HG03432 (cell line): ENCODE measurements at regions not wholly inside any gene's neighbourhood (a gene's known extent, or its start where the extent isn't known, plus 50 kb on each side); places are given as distances from the start of the nearest gene placed in this dataset.
"Not testable (repeated sequence)": the region's sequence is repeated elsewhere in the genome, so short reads cannot be mapped to it uniquely, and the experiment has no call there.

Source experiments
- ATAC-seq: cut with Tn5 transposase; IDR thresholded peaks from one replicate; pipeline ENCODE4 v1.9.1; 2021; ENCODE audit warnings: mild to moderate bottlenecking, moderate library complexity; ENCODE audit not compliant: unreplicated experiment

DNA sequence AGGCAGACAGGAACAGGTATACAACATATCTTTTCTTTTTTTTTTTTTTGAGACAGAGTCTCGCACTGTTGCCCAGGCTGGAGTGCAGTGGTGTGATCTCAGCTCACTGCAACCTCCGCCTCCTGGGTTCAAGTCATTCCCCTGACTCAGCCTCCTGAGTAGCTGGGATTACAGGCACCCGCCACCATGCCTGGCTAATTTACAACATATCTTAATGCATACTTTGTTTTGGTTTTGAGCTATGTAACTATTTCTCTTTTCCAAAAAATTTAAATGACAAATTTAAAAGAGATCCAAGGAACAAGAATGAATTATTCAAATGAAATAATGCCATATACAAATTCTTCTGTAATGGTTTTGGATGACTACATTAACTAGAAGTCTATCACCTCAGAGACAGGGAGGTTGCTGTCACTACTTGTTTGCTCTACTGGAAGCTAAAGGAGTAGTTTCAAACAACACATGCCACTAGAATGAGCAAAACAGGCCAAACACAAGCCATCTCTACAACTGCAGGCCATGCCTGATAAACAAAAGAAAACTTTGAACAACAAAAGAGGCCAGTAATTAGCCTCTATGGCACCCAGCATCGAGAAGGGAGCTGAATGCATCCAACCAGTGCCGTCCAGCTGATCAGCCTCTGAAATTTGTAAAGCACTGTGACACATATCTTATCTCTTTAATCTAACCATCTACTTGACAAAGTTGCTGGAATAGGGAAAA is 133.6 kb upstream of the VOPP1 start:
- not testable (repeated sequence) for ATAC-seq

DNA sequence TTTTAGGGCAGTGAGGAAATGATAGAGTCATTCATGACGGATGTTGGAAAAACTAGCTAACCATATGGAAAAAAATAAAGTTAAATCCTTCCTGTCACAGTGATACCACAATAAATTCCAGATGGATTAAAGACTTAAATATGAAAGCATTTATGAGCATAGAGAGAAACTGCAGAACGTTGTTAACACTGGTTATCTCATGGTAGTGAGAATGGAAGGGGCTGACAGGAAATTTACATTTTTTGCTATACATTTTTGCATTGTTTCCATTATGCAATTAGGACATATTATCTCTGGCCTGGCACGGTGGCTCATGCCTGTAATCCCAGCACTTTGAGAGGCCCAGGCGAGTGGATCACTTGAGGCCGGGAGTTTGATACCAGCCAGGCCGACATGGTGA is 130.5 kb upstream of the VOPP1 start:
- not testable (repeated sequence) for ATAC-seq

DNA sequence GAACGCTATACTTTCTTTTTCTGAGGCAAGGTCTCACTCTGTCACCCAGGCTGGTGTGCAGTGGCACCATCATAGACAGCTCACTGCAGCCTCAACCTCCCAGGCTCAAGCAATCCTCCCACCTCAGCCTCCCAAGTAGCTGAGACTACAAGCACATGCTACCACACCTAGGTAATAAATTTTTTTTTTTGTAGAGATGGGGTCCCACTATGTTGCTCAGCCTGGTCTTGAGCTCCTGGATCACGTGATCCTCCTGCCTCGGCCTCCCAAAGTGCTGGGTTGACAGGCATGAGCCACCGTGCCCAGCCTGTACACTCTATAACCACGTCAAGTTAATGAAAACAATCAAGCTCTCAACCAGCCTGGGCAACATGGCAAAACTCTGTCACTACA is 127.1 kb upstream of the VOPP1 start:
- ATAC-seq = not testable (repeated sequence)

DNA sequence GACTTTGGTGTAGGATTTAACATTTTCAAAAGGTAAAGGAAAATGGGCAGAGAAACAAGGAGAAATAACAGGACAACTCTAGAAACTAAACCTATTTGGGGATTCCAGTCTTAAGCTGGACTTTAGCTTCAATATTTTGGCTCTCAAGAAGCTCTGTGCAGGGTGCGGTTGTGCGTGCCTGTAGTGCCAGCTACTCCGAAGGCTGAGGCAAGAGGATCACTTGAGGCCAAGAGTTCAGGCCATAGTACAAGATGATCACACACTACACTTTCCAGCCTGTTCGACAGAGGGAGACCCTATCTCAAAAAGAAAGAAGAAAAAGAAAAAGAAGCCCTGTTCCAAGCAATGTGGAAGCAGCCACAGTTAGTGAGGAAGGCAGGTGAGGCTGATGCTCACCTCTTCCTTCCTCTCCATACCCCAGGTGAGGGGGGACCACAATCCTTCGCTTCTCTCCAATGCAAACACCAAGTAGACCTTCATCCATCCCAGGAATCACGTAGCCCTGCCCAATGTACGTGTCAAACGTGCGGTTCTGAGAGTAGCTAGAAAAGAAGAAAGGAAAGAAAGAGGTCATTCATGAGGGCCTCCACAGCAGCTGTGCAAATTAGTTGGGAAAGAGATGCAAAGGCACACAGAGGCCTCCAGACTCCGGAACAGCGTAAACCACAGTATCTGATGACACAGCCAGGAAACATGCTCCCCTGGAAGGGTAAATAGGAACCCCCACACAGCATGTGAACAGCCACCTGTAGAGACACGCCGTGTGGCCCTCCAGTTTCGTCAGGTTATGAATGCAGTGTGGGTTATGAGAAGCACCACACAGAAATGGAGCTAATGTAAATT is 126.5 kb upstream of the VOPP1 start:
- peak; percentile 90 for ATAC-seq

DNA sequence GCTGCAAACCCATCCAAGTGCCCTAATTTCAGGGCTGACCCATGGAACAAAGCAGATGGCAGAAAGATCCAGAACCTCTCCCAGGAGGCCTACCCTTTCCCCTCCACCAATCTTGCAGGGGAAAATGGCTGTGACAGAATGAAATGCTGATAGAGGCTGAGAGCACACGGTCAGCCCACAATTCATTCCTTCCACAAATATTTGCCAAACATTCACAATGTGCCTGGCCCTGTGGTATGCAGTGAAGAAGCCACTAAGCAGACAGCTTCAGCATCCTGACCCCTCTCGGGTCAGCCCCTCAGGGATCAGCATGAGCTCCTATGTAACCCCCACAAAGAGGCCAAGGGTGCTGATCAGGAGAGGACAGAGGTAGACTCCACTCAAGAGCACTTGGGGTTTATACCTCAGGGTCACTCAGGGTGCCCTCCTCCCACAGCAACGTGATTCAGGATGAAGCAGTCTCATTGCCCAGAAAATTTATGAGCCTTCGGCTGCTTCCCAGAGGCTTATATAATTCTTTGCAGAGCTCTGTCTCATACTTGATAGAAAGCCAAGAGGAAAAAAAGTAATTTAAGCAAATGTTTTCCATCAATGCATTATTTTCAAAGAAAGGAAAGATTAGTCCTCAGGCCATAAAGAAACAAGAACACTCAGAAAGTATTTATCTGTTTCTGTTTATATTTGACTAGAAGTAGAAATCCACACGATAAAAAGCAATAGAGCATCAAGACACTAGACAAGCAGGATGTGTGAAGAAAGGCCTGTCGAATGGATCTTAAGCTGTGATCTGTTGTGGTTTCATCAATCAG is 123.8 kb upstream of the VOPP1 start:
- ATAC-seq = not testable (repeated sequence)

DNA sequence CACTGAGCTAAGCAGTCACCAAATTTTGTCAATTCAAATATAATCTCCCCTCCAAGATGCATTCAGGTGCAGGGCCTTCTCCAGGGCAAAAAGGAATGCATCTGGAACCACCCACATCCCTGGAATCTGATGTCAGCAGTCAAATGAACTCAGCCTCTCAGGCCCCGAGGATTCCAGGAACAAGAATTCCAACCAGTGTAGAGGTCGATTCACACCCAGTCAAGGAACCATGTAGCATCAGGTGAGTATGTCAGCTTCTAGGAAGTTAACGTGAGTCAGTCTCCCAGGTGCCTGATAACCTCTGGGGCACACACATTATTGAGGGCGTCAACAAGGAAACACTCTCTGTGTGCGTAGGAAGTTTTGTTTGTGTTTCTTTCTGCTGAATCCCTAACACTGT is 122.2 kb upstream of the VOPP1 start:
- ATAC-seq = not testable (repeated sequence)

DNA sequence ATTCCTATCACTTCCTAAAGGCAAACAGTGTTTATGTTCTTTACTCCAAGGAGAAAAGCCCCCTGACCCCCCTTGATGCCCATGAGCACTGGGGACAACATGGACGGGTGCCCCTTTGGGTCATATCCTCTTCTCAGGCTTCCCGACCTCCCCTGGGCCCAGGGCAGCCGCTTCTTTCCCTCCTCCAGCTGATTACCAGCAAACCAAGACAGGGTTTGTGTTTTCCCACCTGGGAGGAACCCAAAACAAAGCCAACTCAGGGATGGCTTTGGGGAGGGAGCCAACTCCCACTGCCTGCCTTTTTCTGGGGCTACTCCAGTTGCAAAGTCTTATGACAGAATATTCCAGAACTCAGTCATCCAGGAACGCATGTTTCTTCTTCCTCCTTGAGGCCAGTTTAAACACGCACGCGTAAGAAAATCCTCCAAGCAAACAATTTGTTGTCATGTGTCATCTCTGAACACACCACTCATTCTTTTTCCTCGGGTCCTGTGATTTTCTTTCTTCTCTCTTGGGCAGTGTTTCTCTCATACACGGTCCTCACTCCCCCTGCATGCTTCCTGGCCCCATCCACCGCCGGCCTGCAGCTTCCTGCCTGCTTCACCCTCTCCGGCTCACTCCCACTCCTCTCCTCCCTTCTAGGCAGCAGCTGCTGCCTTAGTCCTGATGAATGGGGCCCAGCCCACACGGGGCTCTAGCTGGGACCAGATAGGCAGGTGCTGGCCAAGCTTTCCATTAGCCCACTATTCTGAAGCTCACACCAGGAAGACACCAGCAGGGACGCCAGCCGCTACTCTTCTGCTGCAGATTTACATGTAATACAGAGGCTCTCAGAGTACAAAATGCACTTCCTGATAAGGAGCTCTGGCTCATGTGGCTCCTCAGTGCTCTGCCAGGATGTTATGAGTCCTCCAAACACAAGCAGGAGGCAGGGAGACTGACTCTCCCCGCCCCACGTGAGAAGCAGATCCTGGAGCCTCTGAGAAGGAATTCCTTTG is 116.7 kb upstream of the VOPP1 start:
- ATAC-seq = peak; percentile 55

DNA sequence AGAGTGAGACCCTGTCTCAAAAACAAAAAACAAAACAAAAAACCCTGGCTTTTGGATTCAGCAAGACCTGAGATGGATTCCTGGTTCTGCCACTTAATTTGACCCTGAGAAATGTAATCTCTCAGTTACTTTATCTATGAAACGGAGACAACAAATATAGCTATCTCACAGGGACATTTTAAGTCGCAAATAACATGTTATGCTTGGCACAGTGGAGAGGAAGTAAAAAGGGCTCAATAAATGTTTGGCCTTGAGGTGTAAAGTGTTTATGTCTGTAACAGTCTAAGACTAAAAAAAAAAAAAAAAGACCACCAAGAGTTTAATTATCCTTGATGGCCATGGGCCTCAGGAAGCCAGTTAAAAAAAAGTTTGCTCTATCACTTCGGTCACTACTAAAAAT is 116.0 kb upstream of the VOPP1 start:
- not testable (repeated sequence) for ATAC-seq

DNA sequence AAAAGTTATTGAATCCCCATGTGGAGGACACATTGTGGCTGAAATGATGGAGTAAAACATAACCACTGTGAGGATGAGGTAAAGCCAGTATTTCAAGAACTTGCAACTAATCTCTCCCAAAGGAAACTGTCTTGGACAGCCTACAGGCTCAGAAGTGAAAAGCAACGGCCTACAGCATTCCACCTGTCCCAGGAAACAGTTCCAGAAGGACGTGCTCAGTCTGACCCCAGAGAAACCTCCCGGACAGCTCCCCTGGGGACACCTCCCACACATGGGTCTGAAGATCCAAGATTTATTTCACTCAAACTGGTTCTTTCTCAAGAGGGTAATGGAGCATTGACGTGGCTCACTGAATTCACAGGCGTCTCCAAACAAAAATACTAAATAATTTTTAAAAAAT is 115.0 kb upstream of the VOPP1 start:
- ATAC-seq = not testable (repeated sequence)

DNA sequence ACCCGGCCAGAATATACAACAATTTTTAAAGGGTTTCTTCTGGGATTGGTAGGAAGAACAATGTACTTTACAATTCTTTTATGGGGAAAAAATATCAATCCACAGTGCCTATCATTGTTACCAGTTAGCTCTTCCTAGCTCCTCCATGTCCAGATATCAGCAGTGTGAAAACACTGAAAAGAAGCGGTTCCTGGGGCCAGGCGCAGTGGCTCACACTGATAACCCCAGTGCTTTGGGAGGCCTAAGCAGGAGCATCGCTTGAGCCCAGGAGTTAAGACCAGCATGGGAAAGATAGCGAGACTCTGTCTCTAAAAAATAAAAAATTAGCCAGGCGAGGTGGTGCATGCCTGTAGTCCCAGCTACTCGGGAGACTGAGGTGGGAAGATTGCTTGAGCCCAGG is 114.5 kb upstream of the VOPP1 start:
- not testable (repeated sequence) for ATAC-seq

DNA sequence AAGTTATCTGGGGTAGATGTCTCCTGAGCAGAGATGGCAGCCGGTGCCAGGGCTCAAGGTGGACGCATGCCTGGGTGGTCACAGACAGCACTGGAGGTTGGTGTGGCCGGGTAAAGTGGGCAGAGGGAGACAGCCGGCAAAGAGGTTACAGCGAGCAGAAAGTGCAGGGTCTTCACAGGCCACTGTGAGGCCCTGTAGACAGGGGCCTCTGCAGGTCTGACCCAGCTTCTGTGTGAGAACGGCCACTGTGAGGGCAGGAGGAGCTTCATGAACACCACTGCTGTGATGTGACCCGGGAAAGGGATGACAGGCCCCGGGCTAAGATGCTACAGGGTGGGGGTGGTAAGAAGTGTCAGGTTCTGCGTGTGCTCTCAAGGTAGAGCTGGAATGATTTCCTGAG is 111.2 kb upstream of the VOPP1 start:
- not testable (repeated sequence) for ATAC-seq

DNA sequence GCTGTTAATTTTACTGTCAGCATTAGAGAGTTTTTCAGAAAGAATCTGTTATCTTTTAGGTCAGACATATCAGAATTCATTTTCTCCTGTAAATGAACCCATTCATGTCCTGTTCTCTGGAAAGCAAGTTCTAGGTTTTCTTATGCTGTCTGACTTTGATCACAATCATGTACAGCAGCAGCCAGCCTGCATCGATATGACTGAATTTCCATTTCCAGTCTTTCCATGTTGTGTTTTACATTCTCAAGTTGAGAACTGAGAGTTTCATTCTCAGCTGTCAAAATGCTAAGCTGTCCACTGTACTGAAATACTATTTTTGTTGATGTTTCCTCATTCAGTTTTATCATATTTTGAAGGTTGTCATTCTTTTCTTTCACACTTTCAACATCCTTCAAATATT is 103.3 kb upstream of the VOPP1 start:
- ATAC-seq = not testable (repeated sequence)

DNA sequence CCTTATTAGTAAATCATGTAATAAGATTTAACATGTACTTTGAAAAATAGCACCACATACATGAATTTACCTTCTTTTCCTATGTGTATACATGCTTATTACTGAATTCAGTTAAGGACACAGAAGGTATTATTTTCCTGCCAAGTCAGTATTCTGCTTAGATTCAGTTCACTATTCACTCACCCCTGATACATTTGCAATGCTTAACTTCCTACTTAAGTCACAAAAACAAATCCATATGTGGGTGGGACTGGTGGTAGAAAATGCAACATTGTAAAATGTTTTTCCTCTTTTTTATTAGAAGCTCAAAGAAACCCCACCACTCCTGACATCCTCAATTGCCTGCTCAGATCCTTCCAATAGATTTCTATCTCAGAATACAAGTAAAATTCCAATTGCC is 101.2 kb upstream of the VOPP1 start:
- not testable (repeated sequence) for ATAC-seq

DNA sequence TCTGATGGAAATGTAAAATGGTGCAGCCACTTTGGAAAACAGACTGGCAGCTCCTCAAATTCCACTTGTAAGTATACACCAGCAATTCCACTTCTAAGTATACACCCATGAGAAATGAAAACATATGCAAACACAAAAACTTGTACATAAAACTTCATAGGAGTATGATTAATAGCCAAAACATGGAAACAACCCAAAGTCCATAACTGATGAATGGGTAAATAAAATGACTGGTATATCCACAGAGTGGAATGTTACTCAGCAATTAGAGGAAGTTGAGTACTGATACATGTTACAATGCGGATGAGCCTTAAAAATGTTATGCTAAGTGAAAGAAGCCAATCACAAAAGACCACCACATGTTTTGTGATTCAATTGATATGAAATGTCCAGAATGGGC is 99.8 kb upstream of the VOPP1 start:
- ATAC-seq = not testable (repeated sequence)

DNA sequence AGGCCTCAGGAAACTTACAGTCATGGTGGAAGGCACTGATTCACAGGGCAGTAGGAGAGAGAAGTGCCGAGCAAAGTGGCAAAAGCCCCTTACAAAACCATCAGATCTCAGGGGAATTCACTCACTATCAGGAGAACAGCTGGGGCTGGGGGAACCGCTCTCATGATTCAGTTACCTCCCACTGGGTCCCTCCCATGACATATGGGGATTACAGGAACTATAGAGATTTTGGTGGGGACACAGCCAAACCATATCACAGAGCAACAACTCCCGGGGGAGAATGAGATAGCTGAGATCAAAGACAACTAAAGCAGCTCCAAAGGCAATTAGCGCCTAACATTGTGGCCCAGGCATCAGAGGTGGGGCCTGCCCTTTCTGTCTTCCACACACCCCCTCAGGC is 85.4 kb upstream of the VOPP1 start:
- no peak for ATAC-seq

DNA sequence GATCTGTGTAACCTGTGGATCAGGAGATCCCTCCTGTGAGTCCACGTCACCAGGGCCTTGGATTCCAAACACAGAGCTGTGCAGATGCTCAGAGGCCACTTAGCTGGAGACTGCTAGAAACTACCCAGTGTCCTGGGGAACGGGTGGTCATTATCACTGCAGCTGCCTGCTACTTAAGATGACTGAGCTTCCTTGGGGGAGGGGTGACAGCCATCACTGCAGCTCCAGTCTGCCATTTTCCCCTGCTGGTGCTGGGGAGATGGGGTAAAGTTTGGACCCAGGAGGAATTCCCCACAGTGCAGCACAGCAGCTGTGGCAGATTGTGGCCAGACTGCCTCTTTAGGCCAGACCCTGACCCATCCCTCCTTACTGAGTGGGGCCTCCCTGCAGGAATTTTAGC is 78.8 kb upstream of the VOPP1 start:
- no peak for ATAC-seq

DNA sequence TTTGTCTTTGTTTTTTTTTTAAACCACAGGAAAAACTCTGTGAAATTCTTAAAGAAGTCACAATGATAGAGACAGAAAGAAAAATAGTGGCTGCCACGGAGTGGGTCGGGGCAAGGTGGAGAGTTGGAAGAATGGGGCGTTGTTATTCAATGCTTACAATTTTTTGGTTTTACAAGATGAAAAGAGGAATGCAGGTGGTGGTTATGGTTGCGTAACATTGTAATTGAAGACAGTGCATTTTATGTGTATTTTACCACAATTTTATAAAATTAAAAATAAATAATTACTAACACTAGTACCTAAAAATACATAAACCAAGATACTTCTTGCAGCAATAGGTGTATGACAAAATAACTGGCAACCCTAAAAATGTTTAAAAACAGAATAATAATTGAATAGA is 76.9 kb upstream of the VOPP1 start:
- no peak for ATAC-seq

DNA sequence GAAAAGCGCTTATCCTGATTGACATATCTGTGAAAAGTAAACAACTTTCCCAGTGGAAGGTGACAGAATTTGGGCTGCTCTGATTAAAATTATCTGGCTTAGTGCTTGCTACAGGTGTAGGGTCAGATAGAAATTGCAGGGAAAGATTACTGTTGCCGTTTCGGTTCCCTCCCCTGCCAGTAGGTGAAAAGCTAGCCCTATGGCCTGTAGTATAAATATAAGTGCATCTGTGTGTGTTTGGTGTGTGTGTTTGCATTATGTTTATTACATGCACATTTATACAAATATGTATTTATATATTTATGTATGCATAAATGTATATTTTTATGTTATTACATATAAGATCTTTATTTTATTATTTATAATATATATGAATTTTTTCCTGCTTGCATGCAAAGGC is 72.3 kb upstream of the VOPP1 start:
- no peak for ATAC-seq

DNA sequence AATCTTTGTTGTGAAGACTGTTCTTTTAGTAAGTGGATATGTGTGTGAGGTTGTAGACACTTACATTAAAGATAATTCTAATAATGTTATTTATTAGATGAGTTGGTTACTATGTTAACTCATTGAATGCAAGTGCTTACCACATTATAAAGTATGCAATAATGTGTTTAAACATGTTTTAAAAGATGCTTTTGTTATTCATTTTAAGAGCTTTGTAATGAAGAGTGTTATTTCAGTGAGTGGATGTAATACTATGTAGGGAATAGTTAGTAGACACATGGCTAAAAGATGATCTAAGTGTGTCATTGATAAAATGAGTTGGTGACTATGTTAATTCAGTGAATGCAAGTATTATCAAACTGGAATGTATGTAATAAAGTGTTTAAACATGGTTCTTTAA is 70.0 kb upstream of the VOPP1 start:
- ATAC-seq = peak; percentile 2

DNA sequence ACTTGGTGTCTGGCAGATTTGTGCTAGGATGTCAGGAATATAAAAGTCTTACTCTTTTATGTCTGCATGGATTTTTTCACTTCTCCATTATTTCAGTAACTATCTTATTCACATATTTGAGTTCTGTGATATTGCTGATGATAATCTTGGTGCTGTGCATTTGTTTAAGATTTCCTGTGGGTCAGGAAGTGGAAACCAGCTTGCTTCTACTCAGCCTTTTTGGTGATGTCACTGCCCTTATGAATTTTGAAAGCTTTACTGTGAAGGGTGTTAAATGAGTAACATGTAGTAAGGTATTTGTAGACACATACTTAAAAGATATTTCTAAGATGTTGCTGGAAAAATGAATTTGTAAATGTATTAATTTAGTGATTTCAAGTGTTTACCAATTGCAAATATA is 69.5 kb upstream of the VOPP1 start:
- peak; percentile 92 for ATAC-seq
